ENCODE measurements at regions not wholly inside any gene's neighbourhood (a gene's known extent, or its start where the extent isn't known, plus 50 kb on each side); places are given as distances from the start of the nearest gene placed in this dataset.
A peak's percentile ranks its signal among the peaks of the same experiment; 100 is the strongest.
"Not testable (repeated sequence)": the region's sequence is repeated elsewhere in the genome, so short reads cannot be mapped to it uniquely, and the experiment has no call there.

- no peak for DNase-seq
Observed at GRCh38 chr11:129639300-129639699, 176.3 kb upstream of the TMEM45B start.

- no peak for DNase-seq
Observed at GRCh38 chr11:129640671-129641070, 175.0 kb upstream of the TMEM45B start.

- DNase-seq: no peak
Observed at GRCh38 chr11:129643031-129643721, 172.5 kb upstream of the TMEM45B start.

- DNase-seq: no peak
Observed at GRCh38 chr11:129644326-129644725, 171.3 kb upstream of the TMEM45B start.

GRCh38 chr11:129645943-129646342 is 169.7 kb upstream of the TMEM45B start:
- DNase-seq: no peak

GRCh38 chr11:129650044-129650443 is 165.6 kb upstream of the TMEM45B start:
- DNase-seq: not testable (repeated sequence)

- DNase-seq: no peak
Observed at GRCh38 chr11:129652835-129653234, 162.8 kb upstream of the TMEM45B start.

GRCh38 chr11:129655247-129655832 is 160.3 kb upstream of the TMEM45B start:
- DNase-seq: no peak

- DNase-seq: no peak
Observed at GRCh38 chr11:129657866-129658525, 157.7 kb upstream of the TMEM45B start.

- DNase-seq: no peak
Observed at GRCh38 chr11:129658526-129658867, 157.2 kb upstream of the TMEM45B start.

- no peak for DNase-seq
Observed at GRCh38 chr11:129680907-129681306, 134.7 kb upstream of the TMEM45B start.

GRCh38 chr11:129681344-129682114 is 134.1 kb upstream of the TMEM45B start:
- DNase-seq: no peak

GRCh38 chr11:129686269-129686668 is 129.4 kb upstream of the TMEM45B start:
- DNase-seq: no peak

GRCh38 chr11:129691142-129691541 is 124.5 kb upstream of the TMEM45B start:
- no peak for DNase-seq

GRCh38 chr11:129694538-129694937 is 121.1 kb upstream of the TMEM45B start:
- no peak for DNase-seq

GRCh38 chr11:129694966-129695365 is 120.7 kb upstream of the TMEM45B start:
- DNase-seq: no peak

GRCh38 chr11:129695571-129696308 is 119.9 kb upstream of the TMEM45B start:
- DNase-seq: peak; percentile 62

GRCh38 chr11:129696309-129696989 is 119.2 kb upstream of the TMEM45B start:
- no peak for DNase-seq

GRCh38 chr11:129698212-129698611 is 117.4 kb upstream of the TMEM45B start:
- DNase-seq: no peak

- DNase-seq: no peak
Observed at GRCh38 chr11:129699711-129700304, 115.8 kb upstream of the TMEM45B start.

GRCh38 chr11:129700701-129701100 is 114.9 kb upstream of the TMEM45B start:
- no peak for DNase-seq

GRCh38 chr11:129701706-129702105 is 113.9 kb upstream of the TMEM45B start:
- DNase-seq: no peak
